ENCODE measurements at regions not wholly inside any gene's neighbourhood (a gene's known extent, or its start where the extent isn't known, plus 50 kb on each side); places are given as distances from the start of the nearest gene placed in this dataset.

- no peak for TF ChIP-seq CTCF (IDR thresholded peaks at IDR 0.05)
- no peak for TF ChIP-seq EZH2 (IDR thresholded peaks at IDR 0.05; ENCODE audit: borderline replicate concordance, insufficient read depth, low read depth, low read length, poor library complexity, severe bottlenecking)
Measured at GRCh38 chr2:192749611-192750200, 555.0 kb upstream of the TMEFF2 start.

Data from B cell (primary cell).